Daoy (cell line): ENCODE measurements at regions not wholly inside any gene's neighbourhood (a gene's known extent, or its start where the extent isn't known, plus 50 kb on each side); places are given as distances from the start of the nearest gene placed in this dataset.
"Not testable (repeated sequence)": the region's sequence is repeated elsewhere in the genome, so short reads cannot be mapped to it uniquely, and the experiment has no call there.

Experiments
- DNase-seq: peaks from one replicate; pipeline ENCODE4 v3.0.0-alpha.2; 2015; ENCODE audit warnings: low read depth

DNA sequence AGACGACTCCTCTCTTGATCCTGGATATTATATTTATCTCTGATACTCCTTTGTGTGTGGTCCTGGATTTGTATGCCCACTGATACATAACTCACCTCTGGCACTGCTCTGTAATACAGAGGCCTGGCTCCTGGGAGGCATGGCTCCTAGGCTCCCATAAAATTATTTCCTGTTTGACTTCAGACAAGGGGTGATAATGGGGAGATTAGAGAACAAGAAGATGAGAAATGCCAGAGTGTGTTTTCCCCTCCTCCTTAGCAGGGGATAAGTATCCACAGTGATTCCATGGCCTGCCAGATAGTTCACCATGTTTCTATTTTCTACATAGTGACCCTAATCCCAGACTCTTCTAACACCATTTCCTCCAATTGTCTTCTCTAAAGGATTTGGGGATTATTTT is 165.7 kb upstream of the PLSCR5 start:
- no peak for DNase-seq

DNA sequence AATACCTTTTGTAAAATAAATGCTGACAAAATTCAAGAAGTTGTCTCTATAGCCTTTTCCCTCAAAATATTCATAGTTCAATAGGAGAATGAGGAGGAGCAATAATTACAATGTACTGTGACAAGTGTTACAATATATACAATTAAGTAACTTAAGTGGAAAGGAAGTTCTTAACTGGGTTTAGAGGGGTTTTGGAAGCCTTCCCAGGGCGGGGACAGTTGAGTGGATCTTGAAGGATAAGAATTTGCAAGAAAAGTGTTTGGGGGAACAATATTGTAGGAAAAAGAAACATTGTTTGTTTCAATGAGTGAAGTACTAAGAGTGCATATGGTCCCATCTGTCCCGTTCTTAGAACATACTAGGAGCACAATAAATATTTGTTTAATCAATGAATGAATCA is 165.2 kb upstream of the PLSCR5 start:
- no peak for DNase-seq

DNA sequence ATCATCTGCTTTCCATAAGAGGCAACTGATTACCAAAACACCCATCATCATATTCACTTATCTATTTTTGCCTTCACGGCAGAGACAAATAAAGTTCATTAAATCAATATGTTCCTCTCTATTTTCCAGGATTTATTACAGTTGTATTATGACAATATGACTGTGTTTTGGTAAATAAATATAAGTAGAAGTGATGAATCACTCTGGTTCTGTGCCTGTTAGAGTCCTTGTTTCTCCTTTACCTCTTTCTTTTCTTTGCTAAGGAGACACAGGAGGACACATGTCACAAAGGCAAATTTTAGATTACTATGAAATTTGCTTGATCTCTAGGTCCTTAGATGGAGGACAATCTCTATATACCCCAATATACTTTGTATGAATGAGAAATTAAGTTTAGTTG is 152.6 kb upstream of the PLSCR5 start:
- no peak for DNase-seq

DNA sequence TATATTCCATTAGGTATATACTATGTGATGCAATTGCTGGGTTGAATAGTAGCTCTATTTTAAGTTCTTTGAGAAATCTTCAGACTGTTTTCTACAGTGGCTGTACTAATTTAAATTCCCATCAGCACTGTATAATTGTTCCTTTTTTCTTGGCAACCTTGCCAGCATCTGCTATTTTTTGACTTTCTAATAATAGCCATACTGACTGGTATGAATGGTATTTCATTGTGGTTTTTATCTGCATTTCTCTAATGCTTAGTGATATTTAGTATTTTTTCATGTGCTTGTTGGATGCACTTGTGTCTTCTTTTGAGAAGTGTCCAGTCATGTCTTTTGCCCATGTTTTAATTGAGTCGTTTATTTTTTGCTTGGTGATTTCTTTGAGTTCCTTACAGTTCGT is 145.1 kb upstream of the PLSCR5 start:
- DNase-seq: no peak

DNA sequence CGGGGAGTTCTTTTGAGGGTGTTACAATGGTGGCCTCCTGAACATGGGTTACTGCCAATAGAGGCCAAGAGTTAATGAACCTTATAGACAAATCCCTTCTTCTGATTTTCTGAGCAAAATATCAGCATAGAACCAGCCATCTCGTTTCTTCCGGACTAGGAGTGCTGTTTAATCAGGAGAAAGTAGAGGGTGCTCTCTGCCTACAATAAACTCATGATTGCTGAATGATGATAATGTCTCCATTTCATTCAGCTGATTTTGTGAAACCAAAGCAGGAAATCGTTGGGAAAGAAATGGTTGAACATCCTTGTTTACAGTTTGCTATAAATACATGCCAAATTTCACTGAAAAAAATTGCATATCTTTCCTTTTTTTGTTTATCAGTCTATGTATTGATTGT is 142.8 kb upstream of the PLSCR5 start:
- DNase-seq: peak; percentile 2

DNA sequence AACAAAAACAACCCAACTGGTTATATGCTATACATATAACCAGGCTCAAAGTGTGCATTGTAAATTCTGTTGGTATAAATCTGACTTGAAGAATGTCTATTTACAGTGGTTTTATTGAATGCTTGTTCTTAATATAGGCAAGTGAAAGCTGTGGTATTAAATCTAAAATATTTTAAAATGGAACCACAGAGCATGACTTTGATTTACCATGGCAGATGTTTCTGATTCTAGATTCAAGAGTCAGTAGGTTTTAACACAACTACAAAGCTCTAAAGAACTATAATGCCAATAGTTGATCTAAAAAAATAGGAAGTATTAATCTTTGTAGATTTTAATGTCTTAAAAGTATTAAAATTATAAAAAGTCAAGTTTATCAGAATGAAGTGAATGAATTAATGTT is 141.9 kb upstream of the PLSCR5 start:
- no peak for DNase-seq

DNA sequence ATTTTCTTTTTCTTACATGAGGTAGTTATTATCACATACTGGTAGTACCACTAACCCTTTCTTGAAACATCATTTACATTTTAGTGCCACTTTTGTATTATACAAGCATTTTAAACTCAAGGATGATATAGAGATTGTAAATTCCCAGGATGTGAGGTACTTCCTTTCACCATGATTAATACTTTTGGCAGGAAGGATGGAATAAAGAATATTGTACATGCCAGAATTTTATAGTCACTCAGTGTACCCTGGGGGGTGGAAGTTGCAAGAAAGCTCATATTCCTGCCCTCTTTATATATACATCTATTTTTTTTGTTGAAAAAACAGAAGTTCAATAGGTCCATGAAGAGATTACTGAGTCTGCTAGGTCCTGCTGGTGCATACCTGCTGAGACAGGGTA is 141.0 kb upstream of the PLSCR5 start:
- no peak for DNase-seq

DNA sequence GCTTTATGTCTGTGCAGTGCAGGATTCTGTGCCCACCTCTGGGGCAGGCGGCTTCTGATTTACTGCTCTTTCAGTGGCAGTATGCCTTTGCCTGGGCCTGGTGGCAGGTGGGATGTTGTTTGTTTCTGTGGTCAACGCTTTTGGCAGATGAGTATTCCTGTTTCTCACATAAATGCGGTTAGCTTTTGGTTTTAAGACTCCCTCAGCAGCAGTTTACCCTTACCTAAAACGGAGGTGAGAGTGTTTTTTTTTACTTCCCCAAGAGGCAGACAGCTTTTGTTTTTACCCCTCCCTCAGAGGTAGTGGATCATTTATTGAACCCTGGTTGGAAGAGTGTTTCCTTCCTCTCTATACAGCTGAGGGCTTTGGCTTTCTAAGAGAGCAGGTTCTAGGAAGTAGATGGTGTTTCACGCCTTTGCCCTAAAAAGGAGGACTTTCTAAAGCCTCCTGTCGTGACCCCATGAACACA is 134.1 kb upstream of the PLSCR5 start:
- DNase-seq: no peak

DNA sequence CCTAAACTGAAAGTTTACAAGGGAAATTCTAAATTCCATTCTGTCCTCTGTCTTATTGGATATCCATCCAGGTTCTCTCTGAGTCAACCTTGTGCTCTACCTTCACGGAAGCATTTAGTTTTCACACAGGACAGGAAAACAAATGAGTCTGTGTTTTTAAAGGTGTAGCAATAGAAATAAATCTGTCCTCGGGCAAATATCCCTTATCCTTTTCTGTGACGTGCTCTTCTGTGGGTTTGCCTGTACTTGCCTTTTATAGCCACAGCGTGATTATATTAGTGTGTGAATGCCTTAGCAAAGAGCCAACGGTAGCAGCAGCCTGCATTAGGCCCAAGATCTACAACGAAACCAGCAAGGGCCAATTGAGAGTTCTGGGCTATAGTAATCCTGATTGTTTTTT is 127.2 kb upstream of the PLSCR5 start:
- no peak for DNase-seq

DNA sequence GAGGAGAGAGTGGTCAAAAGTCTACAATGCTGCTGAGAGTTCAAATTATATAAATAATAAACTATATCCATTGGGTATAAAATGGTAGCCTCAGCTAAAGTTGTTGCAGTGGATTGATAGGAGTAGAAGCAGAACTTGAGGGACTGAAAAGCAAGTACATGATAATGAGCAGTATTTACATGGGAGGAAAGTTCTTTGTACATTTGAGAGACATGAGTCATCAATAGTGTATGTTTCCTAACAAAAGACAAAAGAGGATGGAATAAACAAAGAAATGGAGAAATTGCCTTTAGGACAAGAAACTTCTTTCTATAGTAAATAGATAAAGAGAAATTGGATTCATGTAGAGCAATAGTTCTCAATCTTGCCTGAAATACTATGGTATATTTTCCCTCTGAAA is 110.0 kb upstream of the PLSCR5 start:
- DNase-seq: no peak

DNA sequence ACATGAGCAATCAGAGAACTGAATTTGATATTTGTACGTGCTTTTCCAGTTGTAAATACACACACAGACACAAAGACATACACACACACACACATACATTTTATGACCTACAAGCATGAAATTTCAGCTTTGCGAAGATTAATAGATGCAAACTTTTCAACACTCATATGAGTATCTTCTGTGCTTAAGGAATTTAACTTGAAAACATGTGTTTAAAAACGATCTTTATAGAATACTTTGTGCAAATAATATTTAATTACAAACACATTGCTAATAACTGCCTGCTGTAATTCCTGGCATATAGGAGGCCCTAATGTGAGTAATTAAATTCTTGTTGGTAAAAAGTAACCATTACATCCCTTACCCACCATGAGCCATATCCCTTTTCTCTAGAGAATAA is 107.7 kb upstream of the PLSCR5 start:
- no peak for DNase-seq

DNA sequence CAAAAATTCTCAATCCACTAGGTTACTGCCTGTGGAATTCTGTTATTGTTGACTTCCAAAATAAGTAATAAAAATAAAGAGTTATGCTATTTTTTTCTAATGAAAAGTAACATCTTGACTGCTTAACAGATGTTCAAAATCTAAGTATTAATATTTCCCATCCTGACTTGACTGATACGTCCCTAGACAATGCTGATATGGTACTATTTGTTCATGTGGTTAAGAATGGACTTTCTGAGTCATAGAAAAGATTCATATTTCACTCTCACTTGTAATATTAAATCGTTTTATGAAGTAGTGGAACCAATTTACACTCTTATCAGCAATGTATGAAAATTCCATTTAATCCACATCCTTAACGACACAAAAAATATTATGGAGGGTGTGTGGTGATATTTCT is 104.8 kb upstream of the PLSCR5 start:
- DNase-seq: no peak

DNA sequence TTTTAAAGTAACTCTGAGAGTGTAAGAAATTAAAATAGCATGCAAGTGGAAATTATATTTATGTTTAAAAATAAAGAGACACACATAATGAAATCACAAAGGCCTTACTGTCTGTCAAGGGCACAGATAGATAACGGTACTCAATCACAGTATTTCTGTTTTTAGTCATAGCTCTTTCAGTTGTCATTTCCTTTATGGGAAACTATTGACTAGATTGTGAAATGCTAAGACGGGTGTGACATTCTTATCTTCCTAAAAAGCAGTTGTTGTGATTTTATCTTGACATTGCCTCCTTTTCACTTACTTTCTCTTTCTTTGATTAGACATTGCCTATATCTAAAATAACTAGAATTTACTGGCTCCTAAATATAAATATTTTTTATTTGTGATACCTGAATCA is 100.1 kb upstream of the PLSCR5 start:
- DNase-seq: no peak

DNA sequence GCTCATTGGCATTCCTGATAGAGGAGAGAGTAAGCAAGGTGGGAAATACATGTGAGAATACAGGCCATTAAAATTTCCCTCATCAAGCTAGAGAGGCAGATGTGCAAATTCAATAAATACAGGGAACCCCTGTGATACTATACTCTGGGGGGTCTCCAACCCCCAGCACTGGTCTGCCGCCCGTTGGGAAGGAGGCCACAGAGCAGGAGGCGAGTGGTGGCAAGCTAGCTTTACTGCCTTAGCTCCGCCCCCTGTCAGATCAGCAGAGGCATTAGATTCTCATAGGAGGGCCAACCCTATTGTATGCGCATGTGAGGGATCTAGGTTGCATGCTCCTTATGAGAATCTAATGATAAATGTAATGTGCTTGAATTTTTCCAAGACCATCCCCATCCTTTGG is 97.1 kb upstream of the PLSCR5 start:
- no peak for DNase-seq

DNA sequence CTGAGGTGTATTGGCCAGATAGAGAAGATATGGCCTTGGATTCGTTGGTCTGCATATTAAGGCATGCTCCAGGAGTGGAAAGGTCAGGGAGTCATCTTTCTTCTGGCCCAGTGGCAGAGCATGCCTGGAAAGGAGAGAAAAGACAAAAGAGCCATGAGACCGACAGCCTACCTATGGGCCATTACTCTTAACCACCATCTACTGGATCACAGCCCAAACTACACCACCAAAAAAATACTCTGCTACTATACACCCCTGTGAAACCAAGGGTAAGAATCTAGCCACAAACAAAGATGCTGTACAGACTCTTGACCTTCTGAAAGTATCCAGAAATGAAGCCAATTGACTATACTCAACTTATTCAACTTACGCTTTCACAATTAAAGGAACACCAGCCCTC is 96.1 kb upstream of the PLSCR5 start:
- DNase-seq: no peak

DNA sequence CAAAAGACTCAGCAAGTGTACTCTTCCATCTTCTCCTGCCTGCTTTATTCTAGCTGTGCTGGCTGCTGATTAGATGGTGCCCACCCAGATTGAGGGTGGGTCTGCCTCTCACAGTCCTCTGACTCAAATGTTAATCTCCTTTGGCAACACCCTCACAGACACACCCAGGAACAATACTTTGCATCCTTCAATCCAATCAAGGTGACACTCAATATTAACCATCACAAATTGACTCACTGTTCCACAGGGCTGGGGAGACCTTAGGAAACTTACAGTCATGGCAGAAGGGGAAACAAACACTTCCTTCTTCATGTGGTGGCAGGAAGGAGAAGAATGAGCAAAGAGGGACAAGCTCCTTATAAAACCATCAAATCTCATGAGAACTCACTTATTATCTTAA is 94.9 kb upstream of the PLSCR5 start:
- not testable (repeated sequence) for DNase-seq

DNA sequence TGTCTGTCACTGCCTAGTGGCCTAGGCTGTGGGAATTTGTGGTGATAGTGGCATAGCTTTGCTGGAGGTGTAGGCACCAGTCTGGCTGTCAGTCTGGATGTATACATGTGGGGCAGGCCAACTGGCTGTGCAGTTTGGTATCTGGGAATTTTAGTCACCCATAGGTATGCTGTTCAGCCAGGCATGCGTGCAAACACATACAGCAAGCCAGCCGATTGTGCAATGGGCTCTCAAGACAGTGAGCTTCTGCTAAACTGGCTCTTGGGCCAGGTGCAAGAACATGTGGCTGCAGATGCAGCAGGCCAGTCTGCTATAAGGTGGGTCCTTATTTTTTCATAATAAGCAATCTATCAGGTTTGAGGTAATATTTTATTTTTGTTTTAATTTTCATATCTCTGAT is 87.1 kb upstream of the PLSCR5 start:
- no peak for DNase-seq

DNA sequence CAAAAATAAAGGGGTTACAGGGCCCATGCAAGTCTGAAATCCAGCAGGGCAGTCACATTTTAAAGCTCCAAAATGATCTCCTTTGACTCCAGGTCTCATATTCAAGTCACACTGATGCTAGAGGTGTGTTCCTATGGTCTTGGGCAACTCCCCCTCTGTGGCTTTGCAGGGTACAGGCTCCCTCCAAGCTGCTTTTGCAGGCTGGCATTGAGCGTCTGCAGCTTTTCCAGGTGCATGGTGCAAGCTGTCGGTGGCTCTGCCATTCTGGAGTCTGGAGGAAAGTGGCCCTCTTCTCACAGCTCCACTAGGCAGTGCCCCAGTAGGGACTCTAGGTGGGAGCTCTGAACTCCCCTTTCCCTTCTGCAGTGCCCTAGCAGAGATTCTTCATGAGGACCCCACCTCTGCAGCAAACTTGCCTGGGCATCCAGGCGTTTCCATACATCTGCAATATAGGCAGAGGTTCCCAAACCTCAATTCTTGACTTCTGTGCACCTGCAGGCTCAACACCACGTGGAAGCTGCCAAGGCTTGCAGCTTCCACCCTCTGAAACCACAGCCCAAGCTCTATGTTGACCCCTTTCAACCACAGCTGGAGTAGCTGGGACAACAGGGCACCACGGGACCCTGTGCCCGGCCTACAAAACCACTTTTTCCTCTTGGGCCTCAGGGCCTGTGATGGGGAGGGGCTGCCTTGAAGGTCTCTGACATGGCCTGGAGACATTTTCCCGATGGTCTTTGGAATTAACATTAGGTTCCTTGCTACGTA is 80.1 kb upstream of the PLSCR5 start:
- DNase-seq: no peak

DNA sequence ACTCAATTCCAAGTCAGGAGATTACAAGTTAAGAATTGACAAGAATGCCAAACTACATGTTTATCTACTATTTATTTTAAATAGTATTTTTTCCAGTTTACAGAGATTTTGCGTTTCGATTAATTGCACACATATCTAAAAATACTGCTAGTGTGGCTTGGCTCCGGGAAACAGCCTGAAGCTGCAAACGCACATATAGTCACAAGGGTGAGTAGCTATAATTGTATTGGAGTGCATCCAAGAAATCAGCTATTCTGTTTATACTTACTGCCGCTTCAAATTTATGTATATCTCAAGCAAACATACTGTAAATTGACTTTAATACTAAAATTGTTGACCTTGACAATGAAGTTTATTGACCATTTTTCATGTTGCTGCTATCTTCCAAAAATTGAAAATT is 77.0 kb upstream of the PLSCR5 start:
- DNase-seq: no peak

DNA sequence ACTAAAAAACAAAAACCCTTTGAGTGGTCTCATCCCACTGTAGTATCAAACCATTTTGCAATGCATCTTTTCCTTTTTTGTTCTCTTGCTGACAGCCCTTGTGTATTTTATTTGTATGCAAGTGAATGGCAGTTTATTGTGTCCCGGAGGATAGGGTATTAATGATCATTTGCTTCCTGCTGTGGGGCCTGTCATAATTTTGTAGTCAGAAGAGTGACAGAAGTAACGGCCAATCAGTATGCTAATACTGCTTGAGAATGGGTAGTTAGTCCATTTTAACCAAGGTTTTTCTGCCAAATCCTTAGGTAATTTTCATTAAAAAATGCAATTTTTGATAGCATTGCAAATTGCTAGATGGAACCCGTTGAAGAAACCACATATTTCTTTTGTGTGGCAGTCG is 75.5 kb upstream of the PLSCR5 start:
- DNase-seq: no peak

DNA sequence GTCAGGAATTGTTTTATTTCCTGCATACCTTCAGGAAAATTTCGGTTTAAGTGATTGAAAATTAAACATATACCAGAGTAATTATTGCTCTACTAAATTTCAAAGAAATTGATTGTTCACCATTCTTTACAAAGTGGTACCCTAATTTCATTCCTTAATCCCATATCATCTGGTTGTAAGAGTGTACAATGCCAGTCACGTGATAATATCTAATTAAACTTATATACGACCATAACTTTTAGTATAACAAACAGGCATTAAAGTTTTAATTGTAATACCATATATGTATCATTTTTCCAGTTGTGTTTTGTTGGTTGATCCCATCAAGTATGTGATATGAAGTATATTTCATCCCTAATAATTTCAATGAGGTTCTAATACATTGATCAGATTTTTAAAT is 74.8 kb upstream of the PLSCR5 start:
- no peak for DNase-seq

DNA sequence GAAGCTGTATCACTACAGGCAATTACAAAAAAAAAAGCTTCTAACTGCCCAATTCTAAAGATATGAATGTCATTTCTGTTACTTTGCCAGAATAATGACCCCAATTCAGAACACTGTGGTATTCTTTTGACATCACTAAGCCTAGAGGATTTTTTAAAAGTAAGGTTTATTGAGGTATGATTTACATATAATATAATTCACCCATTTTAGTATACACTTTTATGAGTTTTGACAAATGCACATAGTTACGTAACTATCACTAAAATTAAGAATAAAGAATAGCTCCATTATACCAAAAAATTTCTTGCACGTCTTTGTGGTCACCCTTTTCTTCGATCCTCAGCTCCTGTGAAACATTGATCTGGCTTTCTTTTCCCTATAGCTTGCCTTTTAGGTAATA is 74.0 kb upstream of the PLSCR5 start:
- no peak for DNase-seq

DNA sequence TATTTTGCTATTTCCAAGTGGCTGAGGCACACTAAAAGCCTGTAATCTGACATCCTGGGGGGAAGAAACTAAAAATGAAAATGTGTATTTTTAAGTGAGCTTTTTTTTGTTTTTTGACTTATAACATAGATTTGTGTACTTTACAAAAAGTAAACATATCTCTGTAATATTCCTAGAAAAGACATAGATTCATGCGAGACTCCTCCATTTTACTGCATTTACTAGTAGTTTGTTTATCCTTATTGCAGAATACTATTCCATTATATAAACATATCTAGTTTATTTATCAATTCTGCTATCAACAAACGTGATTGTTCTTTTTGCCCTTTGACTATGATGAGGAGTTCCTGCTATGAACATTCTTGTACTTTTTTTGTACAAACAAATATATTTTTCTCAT is 67.8 kb upstream of the PLSCR5 start:
- DNase-seq: no peak

DNA sequence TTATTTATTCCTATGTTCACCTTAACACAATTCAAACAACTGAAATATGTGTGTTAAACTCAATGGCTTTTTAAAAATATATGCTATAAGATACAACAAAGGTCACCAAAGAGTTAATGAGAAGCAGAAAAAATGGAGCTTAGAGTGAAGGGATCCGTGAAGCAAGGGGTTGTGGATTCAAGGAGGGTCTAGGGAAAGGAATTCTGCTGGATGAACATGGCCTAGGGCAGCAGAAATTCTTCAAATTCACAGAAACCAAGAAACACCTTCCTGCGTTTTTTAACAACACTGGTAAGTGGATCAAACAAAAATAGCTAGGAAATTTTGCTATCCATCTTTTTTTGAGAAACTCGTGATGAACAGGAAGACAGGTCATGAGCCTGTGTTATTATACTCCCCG is 59.3 kb upstream of the PLSCR5 start:
- no peak for DNase-seq
